ENCODE measurements at regions not wholly inside any gene's neighbourhood (a gene's known extent, or its start where the extent isn't known, plus 50 kb on each side); places are given as distances from the start of the nearest gene placed in this dataset.

GRCh38 chr3:197353867-197354567 is 55.6 kb upstream of the DLG1 start:
- DNase-seq (ENCODE audit: low read depth, low spot score) = no peak
- Histone ChIP-seq H3K4me3 (no peak overlapping the region), H3K9ac (ENCODE audit: control insufficient read depth, insufficient read depth, low read length) (no peak overlapping the region), H3K4me2 (ENCODE audit: control insufficient read depth, insufficient read depth) (peak overlapping the region; percentile 87; the same call in 1 of the 2 replicates), H3K9me3 (replicated peaks; ENCODE audit: control insufficient read depth, insufficient read depth, low read length) (no peaks in the 10 kb centered on the region; the same call in 1 of the 3 replicates), H2AFZ (ENCODE audit: control insufficient read depth, low read depth, low read length) (peak overlapping the region; percentile 56), H3K79me2 (ENCODE audit: control insufficient read depth, insufficient read depth, low read length) (no peaks in the 10 kb centered on the region), H3K4me1 (ENCODE audit: control insufficient read depth, insufficient read depth, low read length) (peaks cover 15% of the 10 kb centered on the region), H3K27me3 (replicated peaks in 1 of 2; ENCODE audit: control insufficient read depth in 2 of 2, insufficient read depth in 2 of 2, low read length in 1 of 2) (no peaks in the 10 kb centered on the region; a peak in 1 of 4 replicates), H3K36me3 (ENCODE audit: control insufficient read depth in 2 of 2, insufficient read depth in 2 of 2, low read length in 1 of 2) (no peaks in the 10 kb centered on the region), H3K27ac (ENCODE audit: control insufficient read depth, insufficient read depth) (no peak overlapping the region), H4K20me1 (ENCODE audit: control insufficient read depth, insufficient read depth) (no peaks in the 10 kb centered on the region)
- ATAC-seq = no peak
- TF ChIP-seq SMAD1 (IDR thresholded peaks at IDR 0.05; ENCODE audit: low read depth, partially characterized antibody) (no peak), ATF7 (IDR thresholded peaks at IDR 0.05; ENCODE audit: low read depth) (no peak), CBX5 (IDR thresholded peaks at IDR 0.05; ENCODE audit: low read depth) (no peak), ASH2L (IDR thresholded peaks at IDR 0.05; ENCODE audit: borderline replicate concordance, low read depth) (no peak), FOXK2 (IDR thresholded peaks at IDR 0.05) (no peak), SREBF2 (IDR thresholded peaks at IDR 0.05; ENCODE audit: low read length) (no peak), RUNX3 (IDR thresholded peaks at IDR 0.05; ENCODE audit: low read length) (no peak), JUNB (IDR thresholded peaks at IDR 0.05) (no peak), MYB (IDR thresholded peaks at IDR 0.05; ENCODE audit: borderline replicate concordance, low read depth, low read length) (no peak), PAX8 (IDR thresholded peaks at IDR 0.05) (no peak), YBX1 (IDR thresholded peaks at IDR 0.05) (no peak), CHD1 (IDR thresholded peaks at IDR 0.05; ENCODE audit: low read depth, low read length) (no peak), MYC (IDR thresholded peaks at IDR 0.05; ENCODE audit: insufficient read depth, insufficient read length, insufficient replicate concordance, low read length, severe bottlenecking) (no peak), BMI1 (IDR thresholded peaks at IDR 0.05; ENCODE audit: borderline replicate concordance) (no peak), ZNF24 (IDR thresholded peaks at IDR 0.05) (no peak), HCFC1 (IDR thresholded peaks at IDR 0.05; ENCODE audit: low read length) (no peak), ETV6 (conservative IDR thresholded peaks at IDR 0.05 in 1 of 2, IDR thresholded peaks at IDR 0.05 in 1 of 2; ENCODE audit: borderline replicate concordance in 1 of 2, low read depth in 1 of 2) (no peak), SKIL (IDR thresholded peaks at IDR 0.05; ENCODE audit: low read depth, poor library complexity, severe bottlenecking) (no peak), BRCA1 (IDR thresholded peaks at IDR 0.05; ENCODE audit: low read depth, low read length) (no peak)
- ChIA-PET CTCF (interaction anchor here (1.1 kb wide), 1 partner anchor 98 kb away, joined by 4 read pairs; no protein-coding TSS in a partner anchor), SMC1A (ENCODE audit: uncharacterized antibody, unreplicated experiment) (interaction anchor here (0.9 to 1.8 kb wide), 2 partner anchors 41 to 98 kb away, joined by 4 read pairs; no protein-coding TSS in a partner anchor), POLR2A (no interaction called here), RAD21 (ENCODE audit: unreplicated experiment) (interaction anchor here (1.2 kb wide), 1 partner anchor 40 kb away, joined by 3 read pairs; no protein-coding TSS in a partner anchor)
- no peak for FAIRE-seq
- in situ Hi-C loops (cut with MboI) = no loop called here
- WGBS (ENCODE audit: insufficient coverage, insufficient replicate concordance, low lambda C conversion rate, missing lambda C conversion rate) = 47% methylated on average over 9 of the region's 10 CpGs
- intact Hi-C loops (cut with micrococcal nuclease; ENCODE audit: unreplicated experiment) = no loop called here
- BruUV-seq (replicated peaks) = no TSS peak

Measured in GM12878 (cell line).